ENCODE measurements at regions not wholly inside any gene's neighbourhood (a gene's known extent, or its start where the extent isn't known, plus 50 kb on each side); places are given as distances from the start of the nearest gene placed in this dataset.
A peak's percentile ranks its signal among the peaks of the same experiment; 100 is the strongest.

- TF ChIP-seq U2AF1 (optimal IDR thresholded peaks at IDR 0.05; ENCODE audit: low read depth, low read length) (no peak), ZNF619 (CRISPR knock-in tag; IDR thresholded peaks at IDR 0.05) (no peak), KLF12 (CRISPR knock-in tag; IDR thresholded peaks at IDR 0.05; ENCODE audit: borderline replicate concordance) (no peak), ZKSCAN5 (CRISPR knock-in tag; IDR thresholded peaks at IDR 0.05) (no peak), ZNF605 (CRISPR knock-in tag; IDR thresholded peaks at IDR 0.05) (no peak), ZNF235 (CRISPR knock-in tag; IDR thresholded peaks at IDR 0.05; ENCODE audit: borderline replicate concordance) (no peak), ZMYM3 (CRISPR knock-in tag; IDR thresholded peaks at IDR 0.05) (peak; percentile 75), RBM39 (IDR thresholded peaks at IDR 0.05; ENCODE audit: low read depth, low read length, poor library complexity, severe bottlenecking) (no peak), PPARG (CRISPR knock-in tag; conservative IDR thresholded peaks at IDR 0.05) (no peak), IKZF1 (IDR thresholded peaks at IDR 0.05) (no peak), NAIF1 (CRISPR knock-in tag; IDR thresholded peaks at IDR 0.05; ENCODE audit: borderline replicate concordance) (no peak), ZIK1 (CRISPR knock-in tag; IDR thresholded peaks at IDR 0.05; ENCODE audit: borderline replicate concordance, low read depth) (no peak), PAWR (CRISPR knock-in tag; IDR thresholded peaks at IDR 0.05; ENCODE audit: borderline replicate concordance) (no peak), MAF1 (CRISPR knock-in tag; IDR thresholded peaks at IDR 0.05; ENCODE audit: borderline replicate concordance) (no peak), ZSCAN5A (CRISPR knock-in tag; IDR thresholded peaks at IDR 0.05; ENCODE audit: borderline replicate concordance) (no peak), IRX3 (CRISPR knock-in tag; IDR thresholded peaks at IDR 0.05; ENCODE audit: borderline replicate concordance, low read depth) (no peak), CCDC6 (CRISPR knock-in tag; IDR thresholded peaks at IDR 0.05) (no peak), REL (CRISPR knock-in tag; conservative IDR thresholded peaks at IDR 0.05) (no peak), ZFP41 (CRISPR knock-in tag; IDR thresholded peaks at IDR 0.05; ENCODE audit: borderline replicate concordance) (no peak), GTF3A (CRISPR knock-in tag; conservative IDR thresholded peaks at IDR 0.05) (no peak), NKX3-1 (CRISPR knock-in tag; IDR thresholded peaks at IDR 0.05) (no peak)
- TF ChIP-seq, protein P1, sequence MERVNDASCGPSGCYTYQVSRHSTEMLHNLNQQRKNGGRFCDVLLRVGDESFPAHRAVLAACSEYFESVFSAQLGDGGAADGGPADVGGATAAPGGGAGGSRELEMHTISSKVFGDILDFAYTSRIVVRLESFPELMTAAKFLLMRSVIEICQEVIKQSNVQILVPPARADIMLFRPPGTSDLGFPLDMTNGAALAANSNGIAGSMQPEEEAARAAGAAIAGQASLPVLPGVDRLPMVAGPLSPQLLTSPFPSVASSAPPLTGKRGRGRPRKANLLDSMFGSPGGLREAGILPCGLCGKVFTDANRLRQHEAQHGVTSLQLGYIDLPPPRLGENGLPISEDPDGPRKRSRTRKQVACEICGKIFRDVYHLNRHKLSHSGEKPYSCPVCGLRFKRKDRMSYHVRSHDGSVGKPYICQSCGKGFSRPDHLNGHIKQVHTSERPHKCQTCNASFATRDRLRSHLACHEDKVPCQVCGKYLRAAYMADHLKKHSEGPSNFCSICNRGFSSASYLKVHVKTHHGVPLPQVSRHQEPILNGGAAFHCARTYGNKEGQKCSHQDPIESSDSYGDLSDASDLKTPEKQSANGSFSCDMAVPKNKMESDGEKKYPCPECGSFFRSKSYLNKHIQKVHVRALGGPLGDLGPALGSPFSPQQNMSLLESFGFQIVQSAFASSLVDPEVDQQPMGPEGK (CRISPR knock-in tag; IDR thresholded peaks at IDR 0.05), result no peak; the same call in 1 of the 2 replicates
- TF ChIP-seq, protein P2, sequence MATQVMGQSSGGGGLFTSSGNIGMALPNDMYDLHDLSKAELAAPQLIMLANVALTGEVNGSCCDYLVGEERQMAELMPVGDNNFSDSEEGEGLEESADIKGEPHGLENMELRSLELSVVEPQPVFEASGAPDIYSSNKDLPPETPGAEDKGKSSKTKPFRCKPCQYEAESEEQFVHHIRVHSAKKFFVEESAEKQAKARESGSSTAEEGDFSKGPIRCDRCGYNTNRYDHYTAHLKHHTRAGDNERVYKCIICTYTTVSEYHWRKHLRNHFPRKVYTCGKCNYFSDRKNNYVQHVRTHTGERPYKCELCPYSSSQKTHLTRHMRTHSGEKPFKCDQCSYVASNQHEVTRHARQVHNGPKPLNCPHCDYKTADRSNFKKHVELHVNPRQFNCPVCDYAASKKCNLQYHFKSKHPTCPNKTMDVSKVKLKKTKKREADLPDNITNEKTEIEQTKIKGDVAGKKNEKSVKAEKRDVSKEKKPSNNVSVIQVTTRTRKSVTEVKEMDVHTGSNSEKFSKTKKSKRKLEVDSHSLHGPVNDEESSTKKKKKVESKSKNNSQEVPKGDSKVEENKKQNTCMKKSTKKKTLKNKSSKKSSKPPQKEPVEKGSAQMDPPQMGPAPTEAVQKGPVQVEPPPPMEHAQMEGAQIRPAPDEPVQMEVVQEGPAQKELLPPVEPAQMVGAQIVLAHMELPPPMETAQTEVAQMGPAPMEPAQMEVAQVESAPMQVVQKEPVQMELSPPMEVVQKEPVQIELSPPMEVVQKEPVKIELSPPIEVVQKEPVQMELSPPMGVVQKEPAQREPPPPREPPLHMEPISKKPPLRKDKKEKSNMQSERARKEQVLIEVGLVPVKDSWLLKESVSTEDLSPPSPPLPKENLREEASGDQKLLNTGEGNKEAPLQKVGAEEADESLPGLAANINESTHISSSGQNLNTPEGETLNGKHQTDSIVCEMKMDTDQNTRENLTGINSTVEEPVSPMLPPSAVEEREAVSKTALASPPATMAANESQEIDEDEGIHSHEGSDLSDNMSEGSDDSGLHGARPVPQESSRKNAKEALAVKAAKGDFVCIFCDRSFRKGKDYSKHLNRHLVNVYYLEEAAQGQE (IDR thresholded peaks at IDR 0.05; ENCODE audit: borderline replicate concordance in 1 of 2, low read depth in 1 of 2, low read length in 2 of 2), result no peak
These were observed 69.5 kb upstream of the CIBAR2 start (continued) for GRCh38 chr16:85181739-85182129.
